Thyroid gland (tissue), 4 donors: ENCODE measurements at regions not wholly inside any gene's neighbourhood (a gene's known extent, or its start where the extent isn't known, plus 50 kb on each side); places are given as distances from the start of the nearest gene placed in this dataset.

Experiments used
- DNase-seq, 2 donors: peaks; one replicate each; pipeline ENCODE4 v3.0.0-alpha.2; 2019
- H3K27ac ChIP-seq, 3 donors: fragments of 200-600 bp; sonication (generic); 1 replicate in 2 of 3; 2 replicates in 1 of 3; pipeline ENCODE4 v1.5.1; 2016 to 2019; ENCODE audit warnings: mild to moderate bottlenecking in 1 of 3, moderate library complexity in 1 of 3
- H3K27me3 ChIP-seq: fragments of 200-600 bp; sonication (generic); one replicate; pipeline ENCODE4 v1.5.1; 2019
- H3K36me3 ChIP-seq, 2 donors: fragments of 200-600 bp; sonication (generic); one replicate each; pipeline ENCODE4 v1.5.1; 2016 to 2019
- H3K4me1 ChIP-seq, 2 donors: fragments of 200-600 bp; sonication (generic); one replicate each; pipeline ENCODE4 v1.5.1; 2017 to 2019
- H3K4me3 ChIP-seq, 3 donors: fragments of 200-600 bp; sonication (generic); replicated peaks in 1 of 3; 1 replicate in 2 of 3; 2 replicates in 1 of 3; pipeline ENCODE4 v1.5.1; 2016; ENCODE audit warnings: mild to moderate bottlenecking in 1 of 3
- H3K9me3 ChIP-seq: fragments of 200-600 bp; sonication (generic); one replicate; pipeline ENCODE4 v1.5.1; 2017
- POLR2A ChIP-seq, 2 donors: fragments of 450-650 bp; IDR thresholded peaks; one replicate each; pipeline ENCODE4 v1.6.1; 2017; ENCODE audit warnings: antibody characterized with exemption in 2 of 2, mild to moderate bottlenecking in 2 of 2, moderate library complexity in 1 of 2
- whole genome bisulfite sequencing, 2 donors: methylation state at CpG; one replicate each; pipeline ENCODE4 v1.1.5; 2017; 5-methylcytosine and 5-hydroxymethylcytosine counted together
- intact Hi-C: fragments of 100-400 bp; cut with DNase I; formaldehyde crosslinking; loops from one replicate; pipeline ENCODE4 v1.15.1; 2023
- TF ChIP-seq, protein P1 (sequence below), 6 experiments: fragments of 200-600 bp in 3 of 6; fragments of 450-650 bp in 3 of 6; sonication (generic) in 3 of 6; IDR thresholded peaks; one replicate each; pipeline ENCODE4 v1.5.1; 2016 to 2019; ENCODE audit warnings: antibody characterized with exemption in 6 of 6, mild to moderate bottlenecking in 2 of 6, inconsistent platforms in 1 of 6, moderate library complexity in 1 of 6

DNA sequence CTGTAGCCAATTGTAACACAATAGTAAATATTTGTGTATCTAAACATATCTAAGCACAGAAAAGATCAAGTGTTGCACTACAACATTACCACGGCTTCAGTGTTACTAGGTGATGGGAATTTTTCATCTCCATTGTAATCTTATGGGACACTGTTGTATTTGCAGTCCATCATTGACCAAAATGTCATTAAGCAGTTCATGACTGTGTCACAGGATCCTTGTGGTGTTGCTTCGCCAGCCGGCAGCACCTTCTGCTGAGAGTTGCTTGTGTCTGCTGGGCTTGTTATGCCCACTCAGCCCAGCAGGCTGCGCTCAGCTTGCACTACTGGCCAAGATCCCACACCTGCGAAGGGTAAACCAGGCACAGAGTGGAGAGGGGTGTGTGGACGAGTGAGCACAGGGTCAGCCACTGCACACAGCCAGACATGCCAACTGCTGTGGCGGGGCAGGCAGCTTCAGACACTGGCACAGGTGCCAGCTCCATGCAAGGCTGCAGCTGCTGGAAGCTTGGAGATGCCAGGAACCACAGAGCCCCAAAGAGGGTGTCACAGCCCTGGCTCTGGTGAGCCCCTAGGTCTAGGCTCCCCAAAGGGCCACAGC lies 273.7 kb downstream of the CETN3 start:
- no peaks in the 10 kb centered on the region for H3K36me3 ChIP-seq
- no peak overlapping the region for H3K4me3 ChIP-seq
- H3K27me3 ChIP-seq, result no peaks in the 10 kb centered on the region
- TF ChIP-seq, protein P1, sequence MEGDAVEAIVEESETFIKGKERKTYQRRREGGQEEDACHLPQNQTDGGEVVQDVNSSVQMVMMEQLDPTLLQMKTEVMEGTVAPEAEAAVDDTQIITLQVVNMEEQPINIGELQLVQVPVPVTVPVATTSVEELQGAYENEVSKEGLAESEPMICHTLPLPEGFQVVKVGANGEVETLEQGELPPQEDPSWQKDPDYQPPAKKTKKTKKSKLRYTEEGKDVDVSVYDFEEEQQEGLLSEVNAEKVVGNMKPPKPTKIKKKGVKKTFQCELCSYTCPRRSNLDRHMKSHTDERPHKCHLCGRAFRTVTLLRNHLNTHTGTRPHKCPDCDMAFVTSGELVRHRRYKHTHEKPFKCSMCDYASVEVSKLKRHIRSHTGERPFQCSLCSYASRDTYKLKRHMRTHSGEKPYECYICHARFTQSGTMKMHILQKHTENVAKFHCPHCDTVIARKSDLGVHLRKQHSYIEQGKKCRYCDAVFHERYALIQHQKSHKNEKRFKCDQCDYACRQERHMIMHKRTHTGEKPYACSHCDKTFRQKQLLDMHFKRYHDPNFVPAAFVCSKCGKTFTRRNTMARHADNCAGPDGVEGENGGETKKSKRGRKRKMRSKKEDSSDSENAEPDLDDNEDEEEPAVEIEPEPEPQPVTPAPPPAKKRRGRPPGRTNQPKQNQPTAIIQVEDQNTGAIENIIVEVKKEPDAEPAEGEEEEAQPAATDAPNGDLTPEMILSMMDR (IDR thresholded peaks at IDR 0.05), result peak; percentile 31 to 76 (median 57)
- TF ChIP-seq POLR2A (IDR thresholded peaks at IDR 0.05), result no peak
- intact Hi-C loops, result no loop called here
- WGBS, 2 donors, result 48 to 63% methylated on average over 7 of the region's 7 CpGs
- DNase-seq, result peak; percentile 65 to 74
- H3K4me1 ChIP-seq, result no peaks in the 10 kb centered on the region
- H3K9me3 ChIP-seq, result no peaks in the 10 kb centered on the region
- H3K27ac ChIP-seq, result no peak overlapping the region

DNA sequence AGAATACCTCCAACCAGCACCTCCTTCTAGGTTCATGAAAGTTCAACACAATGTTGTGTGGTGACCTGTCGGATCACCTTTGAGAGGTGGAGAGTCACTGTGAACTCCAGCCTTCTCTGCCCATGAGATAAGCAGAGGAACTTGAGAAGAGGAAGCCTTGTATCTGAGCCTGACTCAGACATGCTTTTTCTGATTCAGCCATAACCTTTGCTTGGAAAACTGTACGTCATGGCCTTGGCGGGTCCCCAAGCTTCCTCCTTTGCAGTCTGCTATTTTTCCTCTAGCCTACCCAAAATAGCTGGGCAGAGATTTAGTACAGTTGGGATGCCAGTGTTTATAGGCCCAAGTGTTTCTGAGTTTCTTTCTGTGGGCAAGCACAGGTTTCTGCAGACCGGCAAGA lies 274.7 kb downstream of the CETN3 start:
- 80 to 82% methylated on average over 4 of the region's 4 CpGs for WGBS, 2 donors
- TF ChIP-seq POLR2A (IDR thresholded peaks at IDR 0.05), result no peak
- TF ChIP-seq, protein P1 (IDR thresholded peaks at IDR 0.05), result no peak
- H3K27ac ChIP-seq, result no peak overlapping the region
- no peaks in the 10 kb centered on the region for H3K9me3 ChIP-seq
- H3K27me3 ChIP-seq, result no peaks in the 10 kb centered on the region
- H3K36me3 ChIP-seq, result no peaks in the 10 kb centered on the region
- DNase-seq, result no peak
- no peak overlapping the region for H3K4me3 ChIP-seq
- no peaks in the 10 kb centered on the region for H3K4me1 ChIP-seq
- intact Hi-C loops, result loop anchor here (5.0 kb wide), 1 partner anchor 132 kb away; no protein-coding TSS in a partner anchor

DNA sequence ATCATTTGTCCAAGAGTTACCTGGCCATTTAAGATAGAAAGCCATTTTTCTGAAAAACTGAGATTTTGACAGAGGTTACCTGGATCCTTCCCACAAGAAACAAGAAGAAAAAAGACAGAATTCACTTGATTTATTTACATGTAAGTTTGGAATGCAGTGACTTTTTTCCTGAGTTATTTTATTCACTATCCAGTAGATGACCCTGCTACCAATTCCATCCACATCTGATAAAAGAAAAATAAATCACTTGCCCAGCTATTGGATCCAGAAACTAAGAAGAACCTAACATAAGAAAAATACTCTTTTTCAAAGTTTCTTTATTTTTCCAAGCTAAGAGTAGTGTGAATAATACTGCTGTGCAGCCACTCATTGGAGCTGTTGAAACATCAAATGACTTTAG lies 275.2 kb downstream of the CETN3 start:
- no peak overlapping the region for H3K27ac ChIP-seq
- DNase-seq, result no peak
- H3K4me1 ChIP-seq, result no peaks in the 10 kb centered on the region
- no peak overlapping the region for H3K4me3 ChIP-seq
- intact Hi-C loops, result loop anchor here (5.0 kb wide), 1 partner anchor 133 kb away; no protein-coding TSS in a partner anchor
- H3K27me3 ChIP-seq, result no peaks in the 10 kb centered on the region
- no peaks in the 10 kb centered on the region for H3K9me3 ChIP-seq
- H3K36me3 ChIP-seq, result no peaks in the 10 kb centered on the region
- no peak for TF ChIP-seq POLR2A (IDR thresholded peaks at IDR 0.05)
- TF ChIP-seq, protein P1 (IDR thresholded peaks at IDR 0.05), result no peak

DNA sequence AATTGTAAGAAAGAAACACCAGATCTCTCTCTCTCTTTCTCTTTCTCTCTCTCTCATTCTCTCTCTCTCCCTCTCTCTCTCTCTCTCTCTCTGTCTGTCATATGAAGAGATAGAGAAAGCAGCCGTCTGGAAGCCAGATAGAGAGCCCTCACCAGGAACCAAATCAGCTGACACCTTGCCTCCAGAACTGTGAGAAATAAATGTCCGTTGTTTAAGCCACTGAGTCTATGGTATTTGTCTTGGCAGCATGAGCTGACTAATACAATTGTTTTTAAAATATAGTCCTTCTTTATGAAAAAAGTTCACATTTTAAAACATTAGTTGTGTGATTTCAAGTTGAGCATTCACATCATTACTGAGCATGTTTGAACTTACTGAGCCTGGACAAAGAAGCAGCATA lies 275.6 kb downstream of the CETN3 start:
- 53 to 66% methylated on average over 2 of the region's 2 CpGs for WGBS, 2 donors
- no peaks in the 10 kb centered on the region for H3K27me3 ChIP-seq
- no peak overlapping the region for H3K27ac ChIP-seq
- H3K4me1 ChIP-seq, result no peaks in the 10 kb centered on the region
- DNase-seq, result no peak
- H3K9me3 ChIP-seq, result no peaks in the 10 kb centered on the region
- intact Hi-C loops, result loop anchor here (5.0 kb wide), 1 partner anchor 133 kb away; no protein-coding TSS in a partner anchor
- TF ChIP-seq, protein P1 (IDR thresholded peaks at IDR 0.05), result no peak
- no peak for TF ChIP-seq POLR2A (IDR thresholded peaks at IDR 0.05)
- no peaks in the 10 kb centered on the region for H3K36me3 ChIP-seq
- H3K4me3 ChIP-seq, result no peak overlapping the region

DNA sequence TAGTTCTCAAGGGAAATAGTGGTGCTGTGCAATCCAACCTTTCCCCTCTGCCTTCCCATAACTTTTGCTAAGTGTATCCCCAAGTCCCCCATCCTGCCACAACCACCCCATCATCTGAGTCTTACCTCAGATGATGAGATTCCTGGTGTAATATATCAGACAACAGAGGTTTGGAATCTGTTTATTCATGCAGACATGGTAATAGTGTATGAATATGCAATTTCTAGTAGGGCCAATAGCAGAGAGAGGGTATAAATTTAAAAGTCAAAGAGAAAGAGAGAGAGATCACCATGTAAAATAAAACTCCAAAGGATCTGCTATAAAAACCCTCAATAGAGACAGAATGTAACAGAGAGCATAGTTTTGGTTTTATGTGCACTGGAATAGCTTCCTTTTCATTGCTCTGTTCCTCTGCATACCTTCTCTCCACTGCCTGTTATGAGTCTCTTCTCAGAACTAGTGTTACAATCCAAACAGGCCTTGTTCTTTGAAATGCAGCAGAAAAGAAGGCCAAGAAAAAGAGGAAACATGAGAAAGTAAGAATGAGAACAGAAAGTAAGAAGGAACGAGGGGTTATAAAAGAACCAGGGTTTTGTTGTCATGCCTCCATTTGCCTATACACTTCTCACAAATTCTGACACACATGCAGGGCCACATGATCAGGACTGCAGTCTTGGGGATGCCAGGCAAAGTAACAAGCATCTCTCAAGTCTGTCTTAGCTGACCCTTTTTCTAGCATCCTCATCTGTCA lies 278.0 kb downstream of the CETN3 start:
- TF ChIP-seq, protein P1 (IDR thresholded peaks at IDR 0.05), result no peak
- no peak for TF ChIP-seq POLR2A (IDR thresholded peaks at IDR 0.05)
- H3K4me3 ChIP-seq, result no peak overlapping the region
- H3K27me3 ChIP-seq, result no peaks in the 10 kb centered on the region
- H3K9me3 ChIP-seq, result no peaks in the 10 kb centered on the region
- WGBS, 2 donors, result 38 to 42% methylated on average over 1 of the region's 1 CpG
- intact Hi-C loops, result loop anchor here (5.0 kb wide), 1 partner anchor 136 kb away; no protein-coding TSS in a partner anchor
- no peak overlapping the region for H3K27ac ChIP-seq
- H3K36me3 ChIP-seq, result no peaks in the 10 kb centered on the region
- DNase-seq, result no peak
- no peaks in the 10 kb centered on the region for H3K4me1 ChIP-seq
